ENCODE measurements at regions not wholly inside any gene's neighbourhood (a gene's known extent, or its start where the extent isn't known, plus 50 kb on each side); places are given as distances from the start of the nearest gene placed in this dataset.

DNA sequence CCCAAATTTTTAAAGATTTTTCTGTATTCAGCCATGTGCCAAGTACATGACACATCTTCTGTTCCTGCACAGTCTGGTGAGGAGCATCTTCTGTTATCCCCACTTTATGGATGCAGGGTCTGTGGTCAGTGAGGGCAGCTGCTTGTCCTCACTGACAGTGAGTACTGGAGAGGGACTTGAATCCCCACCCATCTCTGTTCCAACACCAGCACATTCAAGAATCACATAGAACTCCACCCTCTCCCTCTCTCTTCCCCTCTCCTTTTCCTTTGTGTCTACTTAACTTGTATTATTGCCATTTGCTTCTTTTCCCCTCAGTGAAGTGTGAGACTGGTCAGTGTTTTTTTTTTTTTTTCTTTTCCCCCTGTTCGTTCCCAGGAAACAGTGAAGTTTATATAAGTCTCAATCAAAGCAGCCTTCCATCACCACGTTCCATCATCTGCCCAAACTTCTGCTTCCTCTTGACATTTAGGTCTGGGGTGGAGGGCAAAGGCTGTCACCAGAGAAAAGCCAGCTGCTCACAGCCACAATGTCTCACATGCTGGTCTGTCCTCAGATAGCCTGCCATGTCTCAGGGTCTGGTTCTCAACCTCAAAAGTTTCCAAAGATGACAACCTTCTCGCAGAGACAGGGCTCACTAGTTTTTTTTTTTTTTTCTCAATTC is 110.0 kb upstream of the SSTR4 start:
- ChIA-PET POLR2A (ENCODE audit: unreplicated experiment) (no interaction called here), CTCF (no interaction called here)
- in situ Hi-C loops (cut with MboI; ENCODE audit: low sequenced_read_pairs) = no loop called here
- intact Hi-C loops (cut with micrococcal nuclease) = no loop called here
- Histone ChIP-seq H3K4me1 (ENCODE audit: control insufficient read depth, insufficient read depth, low read length) (0 out of 2 replicates have a peak, but pooled peaks cover 2% of the 10 kb centered on the region), H2BK120ac (ENCODE audit: low read depth, low read length) (no peak overlapping the region), H3K4ac (ENCODE audit: low read depth, low read length) (no peak overlapping the region), H3K9me1 (ENCODE audit: insufficient read depth, low read length) (no peaks in the 10 kb centered on the region), H3K79me1 (ENCODE audit: low read depth in 1 of 2, low read length in 2 of 2) (no peaks in the 10 kb centered on the region), H2BK5ac (ENCODE audit: low read depth, low read length, poor library complexity, severe bottlenecking) (no peak overlapping the region), H3K4me2 (ENCODE audit: low read depth, low read length) (no peak overlapping the region), H3K9me3 (ENCODE audit: control insufficient read depth, insufficient read depth, low read length) (no peaks in the 10 kb centered on the region), H2AFZ (replicated peaks; ENCODE audit: low read length, poor library complexity) (no peak overlapping the region), H3K27me3 (ENCODE audit: control insufficient read depth, insufficient read depth, low read length) (peaks cover 9% of the 10 kb centered on the region), H3K9ac (ENCODE audit: low read depth, low read length) (no peak overlapping the region), H3K56ac (ENCODE audit: extremely low read depth, insufficient read depth, low read length) (no peak overlapping the region), H2AK9ac (replicated peaks; ENCODE audit: low read depth, low read length, poor library complexity) (no peak overlapping the region), H3K23ac (ENCODE audit: low read depth, low read length) (no peak overlapping the region), H2BK15ac (ENCODE audit: low read depth, low read length) (no peak overlapping the region), H3K18ac (ENCODE audit: low read depth, low read length) (no peak overlapping the region), H4K91ac (ENCODE audit: insufficient read depth, low read depth, low read length) (no peak overlapping the region), H3K14ac (replicated peaks; ENCODE audit: low read depth, low read length) (no peak overlapping the region), H2AK5ac (ENCODE audit: low read depth, low read length) (no peak overlapping the region), H3K27ac (ENCODE audit: insufficient read depth, low read length) (no peak overlapping the region), H3K36me3 (ENCODE audit: control insufficient read depth, insufficient read depth, low read length) (no peaks in the 10 kb centered on the region), H4K20me1 (ENCODE audit: insufficient read depth, low read length) (no peaks in the 10 kb centered on the region), H4K8ac (ENCODE audit: low read depth in 2 of 2, low read length in 2 of 2) (no peak overlapping the region), H3K4me3 (ENCODE audit: insufficient read depth, low read depth, low read length) (no peak overlapping the region), H2BK20ac (ENCODE audit: low read depth, low read length) (no peak overlapping the region), H4K5ac (ENCODE audit: low read depth, low read length) (no peak overlapping the region)
- BruUV-seq (replicated peaks) = no TSS peak
- dilution Hi-C loops (cut with HindIII; ENCODE audit: low sequenced_read_pairs, unreplicated experiment) = no loop called here
- no peak for TF ChIP-seq NFE2L2 (IDR thresholded peaks at IDR 0.05; ENCODE audit: low read depth, low read length)
- no peak for TF ChIP-seq CEBPB (IDR thresholded peaks at IDR 0.05; ENCODE audit: low read depth, low read length)
- TF ChIP-seq, protein P1, sequence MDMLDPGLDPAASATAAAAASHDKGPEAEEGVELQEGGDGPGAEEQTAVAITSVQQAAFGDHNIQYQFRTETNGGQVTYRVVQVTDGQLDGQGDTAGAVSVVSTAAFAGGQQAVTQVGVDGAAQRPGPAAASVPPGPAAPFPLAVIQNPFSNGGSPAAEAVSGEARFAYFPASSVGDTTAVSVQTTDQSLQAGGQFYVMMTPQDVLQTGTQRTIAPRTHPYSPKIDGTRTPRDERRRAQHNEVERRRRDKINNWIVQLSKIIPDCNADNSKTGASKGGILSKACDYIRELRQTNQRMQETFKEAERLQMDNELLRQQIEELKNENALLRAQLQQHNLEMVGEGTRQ (IDR thresholded peaks at IDR 0.05; ENCODE audit: low read depth, low read length) = no peak
- no peak for TF ChIP-seq SMC3 (IDR thresholded peaks at IDR 0.05; ENCODE audit: low read depth, low read length)
- TF ChIP-seq BHLHE40 (IDR thresholded peaks at IDR 0.05; ENCODE audit: low read depth, low read length) = no peak
- TF ChIP-seq, protein P2, sequence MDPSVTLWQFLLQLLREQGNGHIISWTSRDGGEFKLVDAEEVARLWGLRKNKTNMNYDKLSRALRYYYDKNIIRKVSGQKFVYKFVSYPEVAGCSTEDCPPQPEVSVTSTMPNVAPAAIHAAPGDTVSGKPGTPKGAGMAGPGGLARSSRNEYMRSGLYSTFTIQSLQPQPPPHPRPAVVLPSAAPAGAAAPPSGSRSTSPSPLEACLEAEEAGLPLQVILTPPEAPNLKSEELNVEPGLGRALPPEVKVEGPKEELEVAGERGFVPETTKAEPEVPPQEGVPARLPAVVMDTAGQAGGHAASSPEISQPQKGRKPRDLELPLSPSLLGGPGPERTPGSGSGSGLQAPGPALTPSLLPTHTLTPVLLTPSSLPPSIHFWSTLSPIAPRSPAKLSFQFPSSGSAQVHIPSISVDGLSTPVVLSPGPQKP (IDR thresholded peaks at IDR 0.05; ENCODE audit: borderline replicate concordance, low read depth, low read length) = no peak
- no peak for TF ChIP-seq POLR2A (IDR thresholded peaks at IDR 0.05; ENCODE audit: low read depth, low read length)
- TF ChIP-seq RFX5 (IDR thresholded peaks at IDR 0.05; ENCODE audit: low read depth, low read length) = no peak
- TF ChIP-seq, protein P3, sequence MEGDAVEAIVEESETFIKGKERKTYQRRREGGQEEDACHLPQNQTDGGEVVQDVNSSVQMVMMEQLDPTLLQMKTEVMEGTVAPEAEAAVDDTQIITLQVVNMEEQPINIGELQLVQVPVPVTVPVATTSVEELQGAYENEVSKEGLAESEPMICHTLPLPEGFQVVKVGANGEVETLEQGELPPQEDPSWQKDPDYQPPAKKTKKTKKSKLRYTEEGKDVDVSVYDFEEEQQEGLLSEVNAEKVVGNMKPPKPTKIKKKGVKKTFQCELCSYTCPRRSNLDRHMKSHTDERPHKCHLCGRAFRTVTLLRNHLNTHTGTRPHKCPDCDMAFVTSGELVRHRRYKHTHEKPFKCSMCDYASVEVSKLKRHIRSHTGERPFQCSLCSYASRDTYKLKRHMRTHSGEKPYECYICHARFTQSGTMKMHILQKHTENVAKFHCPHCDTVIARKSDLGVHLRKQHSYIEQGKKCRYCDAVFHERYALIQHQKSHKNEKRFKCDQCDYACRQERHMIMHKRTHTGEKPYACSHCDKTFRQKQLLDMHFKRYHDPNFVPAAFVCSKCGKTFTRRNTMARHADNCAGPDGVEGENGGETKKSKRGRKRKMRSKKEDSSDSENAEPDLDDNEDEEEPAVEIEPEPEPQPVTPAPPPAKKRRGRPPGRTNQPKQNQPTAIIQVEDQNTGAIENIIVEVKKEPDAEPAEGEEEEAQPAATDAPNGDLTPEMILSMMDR (conservative IDR thresholded peaks at IDR 0.05; ENCODE audit: low read depth, low read length) = no peak
- no peak for TF ChIP-seq RAD21 (IDR thresholded peaks at IDR 0.05; ENCODE audit: low read length)
- TF ChIP-seq CHD1 (IDR thresholded peaks at IDR 0.05; ENCODE audit: low read depth, low read length) = no peak
- TF ChIP-seq MAZ (IDR thresholded peaks at IDR 0.05; ENCODE audit: borderline replicate concordance, low read depth, low read length) = no peak
- no peak for TF ChIP-seq MAFK (IDR thresholded peaks at IDR 0.05; ENCODE audit: low read depth, low read length)
- TF ChIP-seq FOS (IDR thresholded peaks at IDR 0.05; ENCODE audit: low read depth, low read length) = no peak
- ATAC-seq (ENCODE audit: low read depth) = no peak
- whole genome bisulfite sequencing, 2 experiments (ENCODE audit: extremely low coverage in 2 of 2, insufficient read length in 1 of 2) = no CpG with 5 or more reads among the region's 3 CpGs
- no peak for DNase-seq
